ENCODE measurements at regions not wholly inside any gene's neighbourhood (a gene's known extent, or its start where the extent isn't known, plus 50 kb on each side); places are given as distances from the start of the nearest gene placed in this dataset.
"Not testable (repeated sequence)": the region's sequence is repeated elsewhere in the genome, so short reads cannot be mapped to it uniquely, and the experiment has no call there.

GRCh38 chr5:12586406-12586805, 682.2 kb upstream of the CTNND2 start:
- Mint-ChIP-seq H3K27ac (no peak overlapping the region), H3K27me3 (no peaks in the 10 kb centered on the region), H3K4me1 (no peaks in the 10 kb centered on the region), H3K4me3 (no peak overlapping the region), H3K36me3 (no peaks in the 10 kb centered on the region), H3K9me3 (peaks cover 0 to 7% (median 0%) of the 10 kb centered on the region in 5 donors)
- CTCF ChIA-PET: no interaction called here
- no peaks in the 10 kb centered on the region for H3K4me1 ChIP-seq (ENCODE audit: insufficient read depth, low read length)
- no peaks in the 10 kb centered on the region for H3K27me3 ChIP-seq (ENCODE audit: insufficient read depth, low read length, poor library complexity, severe bottlenecking)
- no peaks in the 10 kb centered on the region for H3K36me3 ChIP-seq (ENCODE audit: insufficient read depth, low read length)
- H3K4me3 ChIP-seq (ENCODE audit: low read length): no peak overlapping the region
- POLR2A ChIA-PET: no interaction called here
- H3K9me3 ChIP-seq (ENCODE audit: low read length): no peaks in the 10 kb centered on the region
- no peak for DNase-seq
- H3K27ac ChIP-seq (ENCODE audit: low read depth, low read length): no peak overlapping the region

DNA sequence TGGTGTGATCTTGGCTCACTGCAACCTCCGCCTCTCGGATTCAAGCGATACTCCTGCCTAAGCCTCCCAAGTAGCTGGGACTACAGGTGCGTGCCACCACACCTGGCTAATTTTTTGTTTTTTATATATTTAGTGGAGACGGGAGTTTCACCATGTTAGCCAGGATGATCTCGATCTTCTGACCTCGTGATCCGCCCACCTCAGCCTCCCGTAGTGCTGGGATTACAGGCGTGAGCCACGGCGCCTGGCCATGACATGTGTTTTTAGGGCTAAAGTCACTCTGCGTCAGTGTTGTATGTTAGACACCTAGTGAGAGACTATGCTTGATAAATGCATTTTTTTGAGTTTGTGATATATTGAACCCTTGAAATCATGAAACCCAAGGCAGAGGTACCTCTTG, 674.6 kb upstream of the CTNND2 start:
- H3K27ac ChIP-seq (ENCODE audit: low read depth, low read length); H3K36me3 Mint-ChIP-seq; H3K4me1 ChIP-seq (ENCODE audit: insufficient read depth, low read length); H3K9me3 ChIP-seq (ENCODE audit: low read length); POLR2A ChIA-PET; H3K27ac Mint-ChIP-seq; CTCF ChIA-PET; H3K4me3 Mint-ChIP-seq; H3K4me1 Mint-ChIP-seq; H3K27me3 Mint-ChIP-seq; H3K4me3 ChIP-seq (ENCODE audit: low read length); H3K36me3 ChIP-seq (ENCODE audit: insufficient read depth, low read length); H3K27me3 ChIP-seq (ENCODE audit: insufficient read depth, low read length, poor library complexity, severe bottlenecking); DNase-seq: not testable (repeated sequence)
- H3K9me3 Mint-ChIP-seq: peaks cover 0 to 22% (median 3%) of the 10 kb centered on the region in 5 donors

DNA sequence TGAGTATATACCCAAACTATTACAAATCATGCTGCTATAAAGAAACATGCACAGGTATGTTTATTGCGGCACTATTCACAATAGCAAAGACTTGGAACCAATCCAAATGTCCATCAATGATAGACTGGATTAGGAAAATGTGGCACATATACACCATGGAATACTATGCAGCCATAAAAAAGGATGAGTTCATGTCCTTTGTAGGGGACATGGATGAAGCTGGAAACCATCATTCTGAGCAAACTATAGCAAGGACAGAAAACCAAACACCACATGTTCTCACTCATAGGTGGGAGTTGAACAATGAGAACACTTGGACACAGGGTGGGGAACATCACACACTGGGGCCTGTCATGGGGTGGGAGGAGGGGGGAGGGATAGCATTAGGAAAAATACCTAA, 672.7 kb upstream of the CTNND2 start:
- H3K9me3 Mint-ChIP-seq: peaks cover 0 to 22% (median 3%) of the 10 kb centered on the region in 5 donors
- H3K36me3 Mint-ChIP-seq; H3K27ac ChIP-seq (ENCODE audit: low read depth, low read length); H3K27me3 Mint-ChIP-seq; H3K4me1 Mint-ChIP-seq; H3K27ac Mint-ChIP-seq; H3K9me3 ChIP-seq (ENCODE audit: low read length); POLR2A ChIA-PET; H3K4me3 Mint-ChIP-seq; DNase-seq; H3K4me1 ChIP-seq (ENCODE audit: insufficient read depth, low read length); H3K27me3 ChIP-seq (ENCODE audit: insufficient read depth, low read length, poor library complexity, severe bottlenecking); CTCF ChIA-PET; H3K4me3 ChIP-seq (ENCODE audit: low read length); H3K36me3 ChIP-seq (ENCODE audit: insufficient read depth, low read length): not testable (repeated sequence)

GRCh38 chr5:12574298-12575093, 670.2 kb upstream of the CTNND2 start:
- H3K4me3 Mint-ChIP-seq, DNase-seq: not testable (repeated sequence)

DNA sequence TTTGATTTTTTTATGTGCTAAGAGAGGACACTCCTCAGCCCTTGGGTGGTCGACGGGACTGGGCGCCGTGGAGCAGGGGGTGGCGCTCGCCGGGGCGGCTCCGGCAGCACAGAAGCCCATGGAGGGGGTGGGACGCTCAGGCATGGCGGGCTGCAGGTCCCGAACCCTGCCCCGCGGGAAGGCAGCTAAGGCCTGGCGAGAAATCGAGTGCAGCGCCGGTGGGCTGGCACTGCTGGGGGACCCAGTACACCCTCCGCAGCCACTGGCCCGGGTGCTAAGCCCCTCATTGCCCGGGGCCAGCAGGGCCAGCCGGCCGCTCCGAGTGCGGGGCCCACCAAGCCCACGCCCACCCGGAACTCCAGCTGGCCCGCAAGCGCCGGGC, 669.7 kb upstream of the CTNND2 start:
- H3K27me3 Mint-ChIP-seq; H3K27ac Mint-ChIP-seq; H3K36me3 Mint-ChIP-seq; DNase-seq; H3K36me3 ChIP-seq (ENCODE audit: insufficient read depth, low read length); H3K4me1 ChIP-seq (ENCODE audit: insufficient read depth, low read length); H3K4me1 Mint-ChIP-seq; CTCF ChIA-PET; H3K9me3 ChIP-seq (ENCODE audit: low read length); H3K4me3 Mint-ChIP-seq; H3K27me3 ChIP-seq (ENCODE audit: insufficient read depth, low read length, poor library complexity, severe bottlenecking); H3K4me3 ChIP-seq (ENCODE audit: low read length): not testable (repeated sequence)
- H3K9me3 Mint-ChIP-seq: peaks cover 0 to 16% (median 3%) of the 10 kb centered on the region in 5 donors
- peak overlapping the region; percentile 38 for H3K27ac ChIP-seq (ENCODE audit: low read depth, low read length)
- POLR2A ChIA-PET: interaction anchor here (0.6 kb wide), 1 partner anchor 15 kb away, joined by 4 read pairs; no protein-coding TSS in a partner anchor

More at GRCh38 chr5:12574298-12575093, 670.2 kb upstream of the CTNND2 start:
- H3K36me3 ChIP-seq (ENCODE audit: insufficient read depth, low read length); H3K4me1 ChIP-seq (ENCODE audit: insufficient read depth, low read length); H3K27ac Mint-ChIP-seq; H3K27me3 Mint-ChIP-seq; CTCF ChIA-PET; H3K36me3 Mint-ChIP-seq; H3K4me1 Mint-ChIP-seq; H3K4me3 ChIP-seq (ENCODE audit: low read length); H3K9me3 ChIP-seq (ENCODE audit: low read length); H3K27me3 ChIP-seq (ENCODE audit: insufficient read depth, low read length, poor library complexity, severe bottlenecking): not testable (repeated sequence)
- peaks cover 0 to 16% (median 5%) of the 10 kb centered on the region in 5 donors for H3K9me3 Mint-ChIP-seq
- H3K27ac ChIP-seq (ENCODE audit: low read depth, low read length): peak overlapping the region; percentile 38
- POLR2A ChIA-PET: interaction anchor here (0.6 kb wide), 1 partner anchor 16 kb away, joined by 4 read pairs; no protein-coding TSS in a partner anchor

- Mint-ChIP-seq H3K9me3 (peaks cover 0 to 12% (median 3%) of the 10 kb centered on the region in 5 donors), H3K4me3 (no peak overlapping the region), H3K36me3 (no peaks in the 10 kb centered on the region), H3K4me1 (no peaks in the 10 kb centered on the region), H3K27me3 (no peaks in the 10 kb centered on the region), H3K27ac (no peak overlapping the region)
- no peaks in the 10 kb centered on the region for H3K4me1 ChIP-seq (ENCODE audit: insufficient read depth, low read length)
- CTCF ChIA-PET: no interaction called here
- POLR2A ChIA-PET: no interaction called here
- no peaks in the 10 kb centered on the region for H3K27me3 ChIP-seq (ENCODE audit: insufficient read depth, low read length, poor library complexity, severe bottlenecking)
- no peaks in the 10 kb centered on the region for H3K9me3 ChIP-seq (ENCODE audit: low read length)
- no peak for DNase-seq
- no peaks in the 10 kb centered on the region for H3K36me3 ChIP-seq (ENCODE audit: insufficient read depth, low read length)
- no peak overlapping the region for H3K27ac ChIP-seq (ENCODE audit: low read depth, low read length)
- H3K4me3 ChIP-seq (ENCODE audit: low read length): no peak overlapping the region
These were observed 666.4 kb upstream of the CTNND2 start for GRCh38 chr5:12570688-12571087.

DNA sequence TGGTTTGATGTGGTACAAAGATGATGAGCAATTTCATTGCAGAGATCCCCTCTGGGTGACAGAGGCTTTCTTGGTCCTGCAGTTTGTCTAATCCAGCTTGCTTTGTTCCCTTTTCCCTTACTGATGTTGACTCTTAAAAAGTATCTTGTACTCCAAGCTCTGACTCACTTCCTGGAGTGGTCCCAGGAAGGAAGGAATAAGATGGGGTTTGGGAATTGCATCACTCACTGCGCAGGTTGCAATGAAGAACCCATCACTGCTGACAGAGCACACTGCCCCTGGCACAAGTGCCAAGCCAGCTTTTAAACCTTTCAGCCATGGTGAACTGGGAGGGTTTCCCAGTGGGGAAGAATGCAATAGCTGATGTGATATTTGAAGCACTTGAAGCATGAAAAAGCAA, 662.2 kb upstream of the CTNND2 start:
- no peaks in the 10 kb centered on the region for H3K36me3 Mint-ChIP-seq
- H3K9me3 ChIP-seq (ENCODE audit: low read length): no peaks in the 10 kb centered on the region
- no peak for DNase-seq
- POLR2A ChIA-PET: no interaction called here
- no peak overlapping the region for H3K27ac Mint-ChIP-seq
- H3K36me3 ChIP-seq (ENCODE audit: insufficient read depth, low read length): no peaks in the 10 kb centered on the region
- no peaks in the 10 kb centered on the region for H3K27me3 ChIP-seq (ENCODE audit: insufficient read depth, low read length, poor library complexity, severe bottlenecking)
- H3K27ac ChIP-seq (ENCODE audit: low read depth, low read length): no peak overlapping the region
- H3K9me3 Mint-ChIP-seq: peaks cover 0 to 12% (median 6%) of the 10 kb centered on the region in 5 donors
- H3K4me1 Mint-ChIP-seq: no peaks in the 10 kb centered on the region
- no peaks in the 10 kb centered on the region for H3K27me3 Mint-ChIP-seq
- H3K4me3 Mint-ChIP-seq: no peak overlapping the region
- CTCF ChIA-PET: no interaction called here
- H3K4me1 ChIP-seq (ENCODE audit: insufficient read depth, low read length): no peaks in the 10 kb centered on the region
- H3K4me3 ChIP-seq (ENCODE audit: low read length): no peak overlapping the region

DNA sequence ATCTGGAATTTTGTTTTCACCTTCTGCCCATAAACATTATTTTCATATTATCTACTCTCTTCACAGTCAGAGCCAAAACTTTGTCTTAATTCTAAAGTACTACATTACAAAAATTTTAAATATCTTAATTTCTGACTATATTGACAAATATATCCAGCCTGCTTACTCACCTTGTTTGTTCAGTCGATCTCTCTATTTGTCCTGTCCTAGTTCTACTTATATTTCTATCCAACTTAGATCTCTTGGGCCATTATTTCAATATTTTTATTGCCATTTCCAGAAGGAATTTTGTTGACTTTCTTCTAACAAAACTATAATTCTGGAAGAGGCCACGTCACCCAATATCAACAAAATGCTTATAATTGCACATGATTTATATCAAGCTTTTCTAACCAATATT, 652.8 kb upstream of the CTNND2 start:
- no peak overlapping the region for H3K4me3 Mint-ChIP-seq

More for the DNA sequence above, 652.8 kb upstream of the CTNND2 start:
- CTCF ChIA-PET: no interaction called here
- Histone ChIP-seq H3K4me3 (ENCODE audit: low read length) (no peak overlapping the region), H3K9me3 (ENCODE audit: low read length) (no peaks in the 10 kb centered on the region), H3K27me3 (ENCODE audit: insufficient read depth, low read length, poor library complexity, severe bottlenecking) (no peaks in the 10 kb centered on the region), H3K4me1 (ENCODE audit: insufficient read depth, low read length) (no peaks in the 10 kb centered on the region), H3K36me3 (ENCODE audit: insufficient read depth, low read length) (no peaks in the 10 kb centered on the region), H3K27ac (ENCODE audit: low read depth, low read length) (no peak overlapping the region)
- Mint-ChIP-seq H3K27me3 (no peaks in the 10 kb centered on the region), H3K36me3 (no peaks in the 10 kb centered on the region), H3K9me3 (peaks cover 0 to 8% (median 0%) of the 10 kb centered on the region in 5 donors), H3K4me1 (no peaks in the 10 kb centered on the region), H3K27ac (no peak overlapping the region)
- POLR2A ChIA-PET: no interaction called here
- no peak for DNase-seq
